Muscle of leg (tissue), 3 donors: ENCODE measurements at regions not wholly inside any gene's neighbourhood (a gene's known extent, or its start where the extent isn't known, plus 50 kb on each side); places are given as distances from the start of the nearest gene placed in this dataset.
A peak's percentile ranks its signal among the peaks of the same experiment; 100 is the strongest.

Source experiments
- DNase-seq: peaks from one replicate; pipeline ENCODE4 v3.0.0; 2013
- H3K27ac ChIP-seq: one replicate; pipeline ENCODE4 v1.5.1; 2013; ENCODE audit warnings: mild to moderate bottlenecking, low read length, control low read depth
- H3K27me3 ChIP-seq: one replicate; pipeline ENCODE4 v1.6.1; 2013; ENCODE audit warnings: low read length; ENCODE audit not compliant: control insufficient read depth, insufficient read depth
- H3K36me3 ChIP-seq: one replicate; pipeline ENCODE4 v1.6.1; 2013; ENCODE audit warnings: low read length; ENCODE audit not compliant: control insufficient read depth, insufficient read depth
- H3K4me1 ChIP-seq: one replicate; pipeline ENCODE4 v1.6.1; 2013; ENCODE audit warnings: low read length; ENCODE audit not compliant: control insufficient read depth, insufficient read depth
- H3K4me3 ChIP-seq: one replicate; pipeline ENCODE4 v1.5.1; 2013; ENCODE audit warnings: low read length, control low read depth
- H3K9me3 ChIP-seq: replicated peaks from 2 replicates; pipeline ENCODE4 v1.6.1; 2013; ENCODE audit warnings: low read depth, low read length; ENCODE audit not compliant: control insufficient read depth
- WGBS: methylation state at CpG from one replicate; pipeline ENCODE4 v1.1.5; 2013; ENCODE audit warnings: missing lambda C conversion rate; ENCODE audit not compliant: insufficient coverage; 5-methylcytosine and 5-hydroxymethylcytosine counted together

DNA sequence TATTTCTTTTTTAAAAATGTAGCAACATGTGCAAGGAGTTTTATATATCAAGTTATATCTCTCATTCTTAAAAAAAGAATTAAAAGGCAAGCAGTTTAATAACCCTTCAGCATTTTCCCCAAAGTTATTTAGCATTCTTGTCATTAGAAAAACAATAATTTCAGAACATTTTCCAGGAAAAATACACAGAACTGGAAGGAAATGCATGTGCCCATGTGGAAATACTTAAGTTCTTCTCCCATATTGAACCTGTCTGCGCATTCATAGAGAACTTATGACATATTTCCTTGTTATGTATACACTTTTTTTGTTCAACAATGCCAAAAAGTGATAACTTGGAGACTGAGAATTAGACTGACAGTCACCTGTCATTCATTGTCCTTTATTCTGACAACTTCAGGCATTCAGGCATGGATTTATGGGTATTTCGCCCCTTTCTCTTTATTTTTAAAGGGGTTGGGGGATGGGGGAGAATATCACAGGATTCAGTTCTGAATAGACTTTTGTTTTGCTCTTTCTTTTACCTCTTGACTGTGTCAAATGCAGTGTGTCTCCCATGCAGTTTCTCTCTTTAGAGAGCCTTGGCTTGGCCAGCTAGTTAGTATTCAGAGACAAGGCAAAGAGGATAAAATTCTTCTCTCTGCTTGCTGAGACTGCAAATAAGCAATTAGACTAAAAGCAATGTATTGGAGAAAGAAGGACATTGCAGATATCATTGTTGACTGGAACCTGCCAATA lies 701.0 kb downstream of the NR2F1-AS1 start:
- DNase-seq = peak; percentile 85
- Histone ChIP-seq H3K4me1 (no peaks in the 10 kb centered on the region), H3K36me3 (no peaks in the 10 kb centered on the region), H3K4me3 (no peak overlapping the region), H3K9me3 (peaks cover 9% of the 10 kb centered on the region), H3K27ac (no peak overlapping the region), H3K27me3 (no peaks in the 10 kb centered on the region)
- no CpG with 5 or more reads among the region's 2 CpGs for WGBS

DNA sequence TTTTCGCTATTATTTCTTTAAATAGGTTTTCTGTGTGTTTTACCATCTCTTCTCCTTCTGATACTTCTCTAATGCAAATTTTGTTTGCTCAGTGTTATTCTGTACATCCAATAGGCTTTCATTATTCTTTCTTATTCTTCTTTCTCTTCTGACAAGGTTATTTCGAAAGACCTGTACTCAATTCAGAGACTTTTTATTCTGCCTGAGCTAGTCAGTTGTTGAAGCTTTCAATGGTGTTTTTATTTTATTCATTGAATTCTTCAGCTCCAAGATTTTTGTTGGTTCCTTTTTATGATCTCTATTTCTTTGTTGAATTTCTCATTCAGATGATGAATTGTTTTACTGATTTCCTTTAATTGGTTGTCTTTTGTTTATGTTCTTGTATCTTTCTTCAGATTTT lies 706.2 kb downstream of the NR2F1-AS1 start:
- Histone ChIP-seq H3K9me3 (peaks cover 12% of the 10 kb centered on the region), H3K4me1 (no peaks in the 10 kb centered on the region), H3K36me3 (no peaks in the 10 kb centered on the region), H3K27ac (no peak overlapping the region), H3K27me3 (no peaks in the 10 kb centered on the region), H3K4me3 (no peak overlapping the region)
- no peak for DNase-seq
- no CpG with 5 or more reads among the region's 2 CpGs for WGBS

DNA sequence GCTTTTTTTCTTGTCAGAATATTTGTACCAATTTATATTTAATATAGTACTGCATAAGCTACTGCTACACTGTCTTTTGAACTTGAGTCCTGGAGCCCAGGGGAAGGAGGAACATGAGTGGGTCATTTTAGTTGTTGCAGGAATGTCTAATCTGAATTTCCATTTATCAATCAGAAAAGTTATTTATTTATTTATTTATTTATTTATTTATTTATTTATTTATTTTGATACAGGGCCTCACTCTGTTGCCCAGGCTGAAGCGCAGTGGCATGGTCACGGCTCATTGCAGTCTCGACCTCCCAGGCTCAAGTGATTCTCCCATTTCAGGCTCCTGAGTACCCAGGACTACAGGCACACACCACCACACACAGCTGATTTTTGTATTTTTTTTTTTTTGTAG lies 712.6 kb downstream of the NR2F1-AS1 start:
- Histone ChIP-seq H3K27ac (no peak overlapping the region), H3K4me1 (no peaks in the 10 kb centered on the region), H3K9me3 (no peaks in the 10 kb centered on the region), H3K4me3 (no peak overlapping the region), H3K27me3 (no peaks in the 10 kb centered on the region), H3K36me3 (no peaks in the 10 kb centered on the region)
- no CpG with 5 or more reads among the region's 3 CpGs for WGBS
- no peak for DNase-seq

DNA sequence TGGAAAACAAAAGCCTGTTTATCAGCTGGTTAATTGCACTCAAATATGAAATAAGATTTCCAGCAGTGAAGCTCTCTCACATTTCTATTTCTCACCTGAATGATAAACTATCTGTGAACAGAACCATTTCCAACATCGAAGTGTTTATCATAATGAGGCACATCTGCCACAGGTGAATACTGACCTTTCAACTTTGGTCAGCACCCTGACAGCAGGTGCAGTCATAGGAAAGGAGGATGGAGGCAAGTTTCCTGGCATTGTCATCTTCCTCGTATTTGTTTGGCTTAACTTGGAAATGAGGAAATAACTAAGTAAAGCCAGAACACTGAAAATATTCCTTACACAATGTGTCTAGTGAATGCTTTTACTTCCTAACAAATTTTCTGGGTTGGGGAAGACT lies 716.4 kb downstream of the NR2F1-AS1 start:
- no peak overlapping the region for H3K4me3 ChIP-seq
- WGBS = no CpG with 5 or more reads among the region's 2 CpGs
- H3K9me3 ChIP-seq = no peaks in the 10 kb centered on the region
- H3K4me1 ChIP-seq = no peaks in the 10 kb centered on the region
- DNase-seq = no peak
- H3K27ac ChIP-seq = no peak overlapping the region
- no peaks in the 10 kb centered on the region for H3K27me3 ChIP-seq
- no peaks in the 10 kb centered on the region for H3K36me3 ChIP-seq

DNA sequence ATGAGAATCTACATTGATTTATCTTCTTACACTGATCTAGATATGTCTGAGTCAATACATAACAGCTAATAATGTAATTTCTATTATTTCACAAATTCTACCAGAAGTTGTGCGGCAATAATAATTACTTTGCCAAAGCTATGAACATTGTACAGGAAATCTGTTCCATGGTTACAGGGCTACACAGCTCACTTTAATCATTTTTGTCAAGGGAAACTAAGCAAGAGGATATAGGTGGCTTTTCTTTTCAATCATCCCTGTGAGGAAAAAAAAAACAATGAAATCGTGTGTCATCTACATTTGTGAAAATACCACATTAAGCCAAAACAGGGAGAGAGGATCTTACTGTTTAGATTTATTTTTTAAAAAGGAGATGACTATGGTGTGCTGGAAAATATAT lies 717.4 kb downstream of the NR2F1-AS1 start:
- DNase-seq = no peak
- Histone ChIP-seq H3K4me3 (no peak overlapping the region), H3K36me3 (no peaks in the 10 kb centered on the region), H3K9me3 (no peaks in the 10 kb centered on the region), H3K4me1 (no peaks in the 10 kb centered on the region), H3K27ac (no peak overlapping the region), H3K27me3 (no peaks in the 10 kb centered on the region)
- WGBS = no CpG with 5 or more reads among the region's 2 CpGs

DNA sequence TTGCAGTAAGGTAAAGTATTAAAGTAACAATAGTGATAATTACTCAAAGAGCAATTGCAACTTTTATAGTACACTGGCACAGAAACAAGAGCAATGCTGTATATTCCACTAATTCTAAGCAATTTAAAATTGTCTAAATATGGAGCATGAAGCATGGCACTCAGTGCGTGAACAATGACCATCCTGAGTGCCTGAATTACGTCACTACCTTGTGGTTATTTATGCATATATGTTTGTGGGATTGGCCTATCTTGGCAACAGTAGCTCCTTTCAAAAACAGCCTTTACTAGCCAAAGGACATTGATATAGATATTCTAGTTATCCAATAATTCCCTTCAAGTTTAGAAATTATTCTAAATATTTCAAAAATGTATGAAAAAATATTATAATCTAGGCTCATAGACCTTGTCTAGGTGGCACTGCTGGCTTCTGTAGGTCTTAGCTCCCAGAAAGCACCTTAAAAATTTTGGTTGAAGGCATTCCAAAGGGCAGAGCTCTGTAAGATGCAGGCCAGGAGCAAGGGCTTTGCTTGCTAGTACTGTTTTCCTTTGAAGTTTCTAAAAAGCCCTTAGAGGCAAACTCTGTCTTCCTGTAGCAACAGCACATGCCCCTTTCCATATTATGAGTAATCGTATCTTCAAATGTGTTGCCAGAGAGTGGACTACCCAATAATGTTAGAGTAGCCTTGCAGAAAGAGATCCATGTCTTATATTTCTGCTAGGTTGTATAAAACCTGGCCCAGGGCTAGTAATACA lies 719.3 kb downstream of the NR2F1-AS1 start:
- Histone ChIP-seq H3K9me3 (no peaks in the 10 kb centered on the region), H3K27ac (no peak overlapping the region), H3K36me3 (no peaks in the 10 kb centered on the region), H3K4me3 (no peak overlapping the region), H3K4me1 (no peaks in the 10 kb centered on the region), H3K27me3 (no peaks in the 10 kb centered on the region)
- WGBS = no CpG with 5 or more reads among the region's 3 CpGs
- no peak for DNase-seq

DNA sequence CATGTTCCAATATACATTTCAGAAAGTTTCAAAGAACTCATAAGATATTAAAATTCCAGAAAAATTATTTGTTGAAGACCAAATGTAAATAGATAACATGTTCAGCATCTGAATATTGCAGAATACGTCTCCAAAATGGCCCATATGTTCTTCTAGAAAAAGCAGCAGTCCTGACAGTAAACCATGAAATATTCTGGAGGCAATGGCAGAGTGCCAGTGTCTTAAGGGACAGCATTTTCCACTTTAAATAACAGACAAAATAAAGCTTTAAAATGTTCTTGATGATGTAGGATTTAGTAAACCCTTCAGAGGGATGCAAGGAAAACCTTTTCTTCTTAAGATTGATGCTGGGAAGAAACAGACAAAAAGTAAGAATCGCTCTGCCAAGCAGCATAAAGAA lies 721.0 kb downstream of the NR2F1-AS1 start:
- Histone ChIP-seq H3K4me3 (no peak overlapping the region), H3K27me3 (no peaks in the 10 kb centered on the region), H3K27ac (no peak overlapping the region), H3K36me3 (no peaks in the 10 kb centered on the region), H3K9me3 (no peaks in the 10 kb centered on the region), H3K4me1 (no peaks in the 10 kb centered on the region)
- peak; percentile 45 for DNase-seq
- WGBS = 33% methylated on average over 1 of the region's 2 CpGs

DNA sequence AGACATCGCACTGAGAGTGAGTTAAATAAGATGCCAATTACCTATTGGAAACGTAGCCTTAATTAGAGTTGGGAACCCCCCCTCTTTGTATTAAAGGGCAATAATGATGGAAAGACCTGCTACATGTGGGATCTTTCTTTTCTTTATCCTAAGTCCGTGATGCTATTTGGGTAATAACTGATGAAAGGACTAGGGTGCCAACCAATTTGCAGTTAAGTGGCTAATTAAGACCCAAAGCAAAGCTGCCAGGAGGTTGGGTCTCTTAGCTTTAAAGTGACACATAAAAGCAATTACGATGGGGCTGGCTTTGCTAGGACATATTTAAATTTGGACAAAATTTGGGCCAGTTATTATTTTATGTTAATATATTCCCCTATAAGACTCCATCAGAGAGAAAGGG lies 728.8 kb downstream of the NR2F1-AS1 start:
- H3K4me3 ChIP-seq = no peak overlapping the region
- 80% methylated on average over 1 of the region's 4 CpGs for WGBS
- H3K27me3 ChIP-seq = no peaks in the 10 kb centered on the region
- no peaks in the 10 kb centered on the region for H3K9me3 ChIP-seq
- DNase-seq = no peak
- no peaks in the 10 kb centered on the region for H3K36me3 ChIP-seq
- no peak overlapping the region for H3K27ac ChIP-seq
- H3K4me1 ChIP-seq = no peaks in the 10 kb centered on the region

DNA sequence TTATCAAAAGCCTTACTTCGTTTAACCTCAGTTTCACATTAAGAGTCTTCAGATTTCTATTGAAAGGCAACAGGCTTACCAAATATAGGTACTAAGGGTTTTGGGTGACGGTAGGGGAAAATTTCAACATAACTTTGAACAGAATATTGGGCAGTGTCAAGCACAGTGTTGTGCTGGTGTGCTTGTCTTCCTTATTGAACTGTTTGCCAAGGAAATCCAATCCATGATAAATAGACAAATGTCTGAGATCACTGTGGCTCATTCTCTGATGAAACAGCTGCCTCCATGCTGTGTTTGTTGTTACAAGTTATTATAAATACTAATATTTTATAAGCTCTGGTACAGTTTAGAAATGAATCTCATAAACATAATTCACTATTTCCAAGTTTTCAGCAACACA lies 730.1 kb downstream of the NR2F1-AS1 start:
- Histone ChIP-seq H3K36me3 (no peaks in the 10 kb centered on the region), H3K4me3 (no peak overlapping the region), H3K27me3 (no peaks in the 10 kb centered on the region), H3K27ac (no peak overlapping the region), H3K4me1 (no peaks in the 10 kb centered on the region), H3K9me3 (no peaks in the 10 kb centered on the region)
- peak; percentile 43 for DNase-seq
- no CpG with 5 or more reads among the region's 2 CpGs for WGBS

DNA sequence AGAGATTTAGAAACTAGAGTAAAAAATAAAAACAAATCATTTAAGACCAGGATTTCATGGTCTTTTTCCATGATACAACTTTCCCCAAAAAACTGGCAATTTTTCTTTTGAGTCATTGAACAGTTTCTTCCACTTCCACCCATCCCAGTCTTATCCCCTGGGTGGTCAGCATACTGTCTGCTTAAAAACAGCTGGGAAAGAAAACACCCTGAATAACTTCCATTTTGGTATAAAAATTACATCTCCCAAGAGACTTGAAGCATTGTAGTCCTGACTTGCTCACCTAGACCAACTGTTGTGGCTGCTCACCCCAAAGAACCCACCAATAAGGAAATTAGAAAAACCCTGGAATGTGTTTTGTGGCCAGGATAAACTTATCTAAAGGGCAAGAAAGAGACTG lies 731.3 kb downstream of the NR2F1-AS1 start:
- H3K4me1 ChIP-seq = no peaks in the 10 kb centered on the region
- no peaks in the 10 kb centered on the region for H3K27me3 ChIP-seq

More for the DNA sequence above, 731.3 kb downstream of the NR2F1-AS1 start:
- H3K9me3 ChIP-seq = no peaks in the 10 kb centered on the region
- DNase-seq = peak; percentile 94
- peak overlapping the region; percentile 4 for H3K27ac ChIP-seq
- no peaks in the 10 kb centered on the region for H3K36me3 ChIP-seq
- H3K4me3 ChIP-seq = no peak overlapping the region
